ENCODE measurements at regions not wholly inside any gene's neighbourhood (a gene's known extent, or its start where the extent isn't known, plus 50 kb on each side); places are given as distances from the start of the nearest gene placed in this dataset.
A peak's percentile ranks its signal among the peaks of the same experiment; 100 is the strongest.

DNA sequence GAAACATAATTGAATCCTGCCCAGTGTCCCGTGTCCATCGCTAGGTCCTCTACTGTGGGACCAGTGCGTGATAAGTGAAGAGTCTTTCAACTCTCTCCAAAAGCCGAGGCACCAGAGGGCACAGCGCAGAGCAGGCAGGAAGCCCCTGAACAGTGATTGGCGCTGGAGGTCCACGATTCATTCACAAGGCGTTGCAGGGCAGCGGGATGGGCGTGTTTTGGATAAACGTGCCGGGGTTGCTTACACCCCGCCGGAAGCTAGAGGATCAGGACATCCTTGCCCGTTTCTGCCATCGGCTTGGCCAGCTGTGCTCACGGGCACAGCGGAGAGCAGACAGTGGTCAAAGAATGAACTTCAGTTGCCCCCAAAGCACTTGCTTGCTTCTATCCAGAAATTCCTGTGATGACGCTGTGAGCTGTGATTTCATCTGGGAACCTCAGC, 86.0 kb upstream of the PFKP start:
- DNase-seq (ENCODE audit: low spot score): no peak

DNA sequence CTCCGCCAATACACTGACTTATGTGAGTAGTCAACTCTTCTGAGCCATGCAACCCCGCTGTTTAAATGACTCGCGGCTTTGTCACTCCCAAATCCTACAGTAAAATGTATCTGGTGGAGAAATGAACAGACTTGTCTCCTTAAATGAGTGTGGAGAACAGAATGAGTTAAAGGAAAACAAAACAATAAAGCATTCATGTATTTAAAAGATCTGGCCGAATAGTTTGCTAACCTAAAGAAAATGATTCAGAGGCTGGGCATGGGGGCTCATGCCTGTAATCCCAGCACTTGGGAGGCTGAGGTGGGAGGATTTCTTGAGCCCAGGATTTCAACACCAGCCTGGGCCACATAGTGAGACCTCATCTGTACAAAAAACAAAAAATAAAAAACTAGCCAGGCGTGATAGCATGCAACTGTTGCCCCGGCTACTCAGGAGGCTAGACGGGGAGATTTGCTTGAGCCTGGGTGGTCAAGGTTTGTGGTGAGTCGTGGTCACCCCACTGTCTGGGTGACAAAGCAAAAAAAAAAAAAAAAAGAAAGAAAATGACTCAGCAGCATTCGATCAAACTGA, 86.5 kb upstream of the PFKP start:
- DNase-seq (ENCODE audit: low spot score): no peak

DNA sequence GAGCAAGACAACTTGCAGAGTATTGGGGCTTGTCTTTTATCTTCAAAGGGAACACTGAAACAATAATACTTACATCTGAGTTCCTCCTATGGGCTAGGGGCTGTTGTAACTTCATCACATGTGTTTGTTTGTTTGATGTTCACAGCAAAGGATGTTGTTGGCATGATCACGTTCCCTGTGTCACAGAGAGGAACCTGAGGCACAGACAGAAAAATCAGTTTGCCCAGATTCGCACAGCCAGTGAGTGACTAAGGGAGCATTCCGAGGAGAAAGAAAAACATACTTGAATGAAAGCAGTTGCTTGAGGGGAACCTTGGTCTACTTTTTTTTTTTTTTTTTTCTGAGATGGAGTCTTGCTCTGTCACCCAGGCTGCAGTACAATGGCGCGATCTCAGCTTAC, 87.2 kb upstream of the PFKP start:
- DNase-seq (ENCODE audit: low spot score): no peak

DNA sequence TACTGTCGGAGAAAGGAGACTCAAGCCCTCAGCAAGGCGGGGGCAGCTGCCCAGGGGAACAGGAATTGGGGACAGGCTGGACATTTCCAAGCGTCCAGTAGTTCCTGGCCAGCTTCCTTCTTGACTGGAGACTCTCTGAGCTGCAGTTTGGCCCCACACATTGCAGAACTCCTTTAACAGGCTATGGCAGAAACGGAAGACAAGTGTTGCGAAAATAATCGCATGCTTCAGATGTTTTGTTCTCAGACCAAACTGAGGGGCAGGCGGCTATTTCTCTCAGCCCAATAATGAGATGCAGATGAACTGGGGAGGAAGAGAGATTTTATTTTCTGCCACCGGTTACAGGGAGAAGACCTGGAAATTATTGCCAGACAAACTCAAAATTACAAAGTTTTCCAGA, 88.0 kb upstream of the PFKP start:
- no peak for DNase-seq (ENCODE audit: low spot score)

DNA sequence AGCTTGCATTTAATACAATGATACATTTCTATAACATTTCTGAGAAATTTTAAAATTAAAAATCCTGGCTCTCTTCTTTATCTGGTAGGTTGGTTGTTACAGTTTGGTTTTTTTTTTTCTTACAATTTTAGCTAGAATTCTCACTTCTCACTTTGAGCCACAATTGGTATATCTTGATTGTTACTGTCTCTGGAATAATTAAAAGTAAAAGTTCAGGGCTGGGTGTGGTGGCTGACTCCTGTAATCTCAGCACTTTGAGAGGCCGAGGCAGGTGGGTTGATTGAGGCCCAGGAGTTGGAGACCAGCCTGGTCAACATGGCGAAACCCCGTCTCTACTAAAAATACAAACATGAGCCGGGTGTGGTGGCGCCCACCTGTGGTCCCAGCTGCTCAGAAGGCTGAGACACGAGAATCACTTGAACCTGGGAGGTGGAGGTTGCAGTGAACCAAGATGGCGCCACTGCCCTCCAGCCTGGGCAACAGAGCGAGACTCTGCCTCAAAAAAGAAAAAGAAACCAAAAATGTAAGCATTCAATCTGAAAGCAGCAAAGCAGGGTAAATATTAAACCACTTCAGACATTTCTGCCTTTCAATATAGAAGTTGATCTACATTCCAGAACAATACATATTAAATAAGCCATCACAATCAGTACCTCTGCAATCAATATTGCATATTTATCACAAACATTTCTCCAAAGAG, 88.6 kb upstream of the PFKP start:
- DNase-seq (ENCODE audit: low spot score): no peak

DNA sequence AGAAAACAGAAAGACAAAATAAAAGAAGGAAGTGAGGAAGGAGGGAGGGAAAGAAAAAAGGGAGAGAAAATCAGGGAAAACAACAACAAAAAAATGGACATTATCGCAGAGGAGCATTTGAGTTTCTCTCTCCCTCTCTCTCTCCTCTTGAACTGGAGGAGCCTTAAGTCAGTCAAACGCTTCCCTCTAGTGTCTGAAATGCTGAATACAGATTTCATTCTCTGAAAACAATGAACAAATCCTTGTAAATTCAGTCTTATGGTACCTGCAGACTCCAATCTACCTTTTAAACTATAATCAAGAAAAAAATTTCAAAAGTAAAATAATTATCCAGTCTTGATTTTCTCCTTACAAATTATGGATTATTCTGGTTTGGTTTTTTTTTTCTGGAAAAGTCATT, 89.2 kb upstream of the PFKP start:
- peak; percentile 40 for DNase-seq (ENCODE audit: low spot score)

DNA sequence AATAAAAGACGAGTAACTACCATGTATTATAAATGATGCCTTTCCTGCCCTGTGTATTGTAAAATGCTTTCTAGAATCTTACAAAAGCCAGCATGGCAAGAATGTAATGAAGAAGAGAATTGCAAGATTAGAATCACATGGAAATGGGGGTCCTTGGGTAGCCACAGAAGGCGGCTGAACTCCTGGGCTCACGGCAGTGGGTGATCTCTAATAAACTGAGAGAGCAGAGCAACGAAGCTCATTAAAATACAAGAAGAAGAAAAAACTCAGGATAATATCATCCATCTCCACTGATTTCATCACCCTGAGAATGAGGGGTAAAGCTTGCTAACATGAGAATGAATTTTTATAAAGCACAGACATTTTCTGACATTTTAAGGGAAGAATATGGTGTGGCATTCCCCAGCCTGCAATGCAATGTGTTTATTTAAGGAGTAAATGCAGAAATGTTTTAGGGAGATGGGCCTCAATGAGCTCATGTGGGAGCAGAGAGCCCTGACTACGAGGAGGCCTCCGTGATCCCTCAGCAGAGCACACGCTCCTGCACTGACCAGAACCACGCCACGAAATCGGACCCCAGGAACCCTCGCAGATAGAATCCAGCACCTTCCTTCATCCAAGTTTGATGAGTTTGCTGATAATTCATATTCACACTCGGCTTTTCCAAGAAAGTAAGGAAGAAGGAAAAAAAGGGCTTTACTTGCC, 92.7 kb upstream of the PFKP start:
- DNase-seq (ENCODE audit: low spot score): no peak

DNA sequence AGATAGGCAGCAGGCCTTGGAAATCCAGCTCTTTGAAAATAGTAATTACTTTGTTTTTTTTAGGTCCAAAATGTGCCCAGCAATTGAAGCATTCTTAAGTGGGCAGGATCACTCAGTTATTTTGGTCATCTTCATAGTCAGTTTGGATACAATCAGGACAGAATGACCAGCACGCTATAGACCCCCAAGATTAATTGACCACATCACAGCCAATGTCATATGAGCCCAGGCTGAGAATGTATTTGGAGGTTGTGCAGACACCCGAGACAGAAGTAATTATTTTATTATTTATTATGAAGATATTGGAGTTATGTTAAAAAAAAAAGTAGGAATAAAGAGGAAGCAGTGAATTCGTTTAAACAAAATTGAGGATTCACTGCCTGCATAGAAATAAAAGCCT, 93.3 kb upstream of the PFKP start:
- DNase-seq (ENCODE audit: low spot score): no peak

DNA sequence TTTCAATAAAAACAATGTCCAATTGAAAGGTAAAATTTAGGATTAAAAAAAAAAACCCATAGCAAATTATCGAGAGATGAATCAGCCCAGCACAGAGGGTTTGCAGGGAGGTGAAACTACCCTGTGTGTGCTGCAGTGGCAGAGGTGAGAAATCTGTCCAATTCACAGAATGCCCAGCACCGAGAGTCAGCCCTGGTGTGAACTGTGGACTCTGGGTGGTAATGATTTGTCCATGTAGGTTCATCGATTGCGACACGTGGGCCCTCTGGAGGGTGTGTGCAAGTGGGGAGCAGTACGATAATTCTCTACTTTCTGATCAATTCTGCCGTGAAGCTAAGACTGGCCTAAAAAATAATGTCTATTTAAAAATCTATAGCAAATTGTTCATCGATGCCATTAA, 94.5 kb upstream of the PFKP start:
- no peak for DNase-seq (ENCODE audit: low spot score)

DNA sequence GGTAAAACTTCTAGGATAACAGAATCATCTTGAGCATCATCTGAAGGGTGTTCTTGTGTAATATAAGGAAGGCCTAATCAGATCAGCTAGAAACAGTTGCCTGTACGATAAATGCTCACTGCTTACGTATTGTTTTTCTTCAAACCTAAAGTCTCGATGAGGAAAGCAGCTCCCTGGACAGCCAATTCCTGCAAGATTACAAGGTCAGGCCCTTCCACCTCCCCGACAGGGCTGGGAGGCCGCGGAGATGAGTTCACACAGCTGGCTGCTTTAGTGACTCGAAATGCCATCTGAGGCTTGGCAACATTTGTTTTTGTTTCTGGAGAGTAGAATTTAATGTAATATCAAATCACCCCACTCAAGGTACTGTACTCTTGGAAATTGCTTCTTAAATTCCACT, 95.1 kb upstream of the PFKP start:
- no peak for DNase-seq (ENCODE audit: low spot score)

DNA sequence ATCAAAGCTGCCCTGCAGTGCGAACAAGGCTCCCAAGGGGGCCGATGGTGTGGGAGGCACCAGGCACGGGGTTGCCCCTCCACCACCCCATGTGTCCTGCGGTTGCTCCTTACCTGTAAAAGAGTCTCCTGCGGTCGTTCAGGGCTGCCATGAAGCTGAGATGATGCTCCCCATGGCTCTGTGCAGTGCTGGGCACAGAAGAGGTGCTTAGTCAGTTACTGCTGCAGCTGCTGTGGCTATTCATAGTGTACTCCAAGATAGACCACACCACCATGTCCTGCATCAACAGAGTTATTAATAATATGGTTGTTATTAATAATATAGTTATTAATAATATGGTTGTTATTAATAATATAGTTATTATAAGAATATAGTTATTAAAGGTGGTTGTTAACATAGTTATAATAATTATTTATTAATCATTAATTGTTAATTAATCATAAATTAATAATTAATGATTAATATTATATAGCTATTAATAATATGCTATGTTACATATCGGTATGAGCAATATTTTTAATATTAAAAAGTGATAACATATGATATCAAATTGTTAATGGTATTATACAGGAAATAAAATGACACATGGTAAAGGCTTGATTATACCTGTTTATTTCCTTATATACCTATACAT, 97.0 kb upstream of the PFKP start:
- DNase-seq (ENCODE audit: low spot score): no peak

DNA sequence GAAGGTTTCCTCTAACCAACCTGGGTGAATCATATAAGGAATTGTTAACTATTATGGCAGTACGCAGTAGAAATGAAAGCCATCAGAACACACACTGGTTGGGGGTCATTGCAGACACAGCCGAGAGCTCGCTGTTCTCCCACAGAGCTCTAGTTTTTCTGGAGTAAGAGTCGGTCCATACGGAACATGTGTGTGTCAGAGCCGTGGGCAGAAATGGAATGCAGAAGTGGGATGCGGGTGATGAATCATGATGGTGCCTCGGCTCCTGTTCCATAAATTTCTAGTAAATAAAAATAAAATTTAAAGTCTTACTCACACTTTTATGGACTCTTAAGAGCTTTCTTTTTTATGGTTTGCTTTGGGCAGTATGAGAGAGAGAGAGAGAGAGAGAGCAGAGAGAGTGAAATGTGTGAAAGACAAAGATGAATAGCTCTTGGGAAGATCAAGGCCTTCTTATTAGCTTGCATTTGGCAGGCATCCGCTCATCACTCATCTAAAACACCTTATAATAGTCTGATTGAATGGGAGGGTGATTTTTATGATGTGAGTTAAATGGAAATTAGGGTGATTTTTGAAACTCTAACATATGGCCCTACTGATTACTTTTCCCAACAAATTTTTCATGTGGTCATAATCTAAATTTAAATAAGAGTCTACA, 98.8 kb upstream of the PFKP start:
- no peak for DNase-seq (ENCODE audit: low spot score)

DNA sequence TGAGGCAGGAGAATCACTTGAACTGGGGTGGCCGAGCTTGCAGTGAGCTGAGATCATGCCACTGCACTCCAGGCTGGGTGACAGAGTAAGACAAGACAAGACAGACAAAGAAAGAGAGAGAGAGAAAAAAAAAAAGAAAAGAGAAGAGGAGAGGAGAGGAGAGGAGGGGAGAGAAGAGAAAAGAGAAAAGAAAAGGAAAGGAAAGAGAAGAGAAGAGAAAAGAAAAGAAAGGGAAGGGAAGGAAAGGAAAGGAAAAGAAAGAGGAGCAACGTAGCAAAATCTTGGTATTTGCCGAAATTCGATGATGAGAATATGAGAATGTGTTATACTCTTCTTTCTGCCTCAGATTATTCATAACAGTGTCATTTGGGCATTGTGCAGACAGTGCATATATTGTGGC, 101.2 kb upstream of the PFKP start:
- no peak for DNase-seq (ENCODE audit: low spot score)

DNA sequence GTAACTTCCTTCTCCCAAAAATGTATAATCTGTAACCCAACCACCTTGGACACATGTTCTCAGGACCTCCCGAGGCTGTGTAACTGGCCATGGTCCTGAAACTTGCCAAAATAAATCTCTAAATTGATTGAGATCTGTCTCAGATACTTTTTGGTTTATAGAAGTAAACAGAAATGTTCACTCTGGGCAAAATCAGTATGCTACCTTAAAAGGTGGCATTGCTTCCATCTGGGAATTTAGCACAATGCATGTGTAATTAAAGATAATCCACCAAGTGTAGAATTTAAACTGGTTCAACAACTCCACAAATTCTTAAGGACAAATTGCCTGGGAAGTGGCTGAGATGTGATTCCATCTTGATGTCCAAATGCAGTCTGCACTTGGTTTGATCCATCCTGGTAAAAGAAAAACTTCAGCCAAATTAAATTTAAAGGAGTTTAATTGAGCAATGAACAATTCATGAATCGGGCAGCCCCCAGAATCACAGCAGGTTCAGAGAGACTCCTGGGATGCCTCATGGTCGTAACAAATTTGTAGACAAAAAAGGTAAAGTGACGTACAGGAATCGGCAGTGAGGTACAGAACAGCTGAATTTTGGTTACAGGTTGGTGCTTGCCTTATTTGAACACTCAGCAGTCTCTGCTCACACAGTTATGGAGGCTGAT, 102.6 kb upstream of the PFKP start:
- DNase-seq (ENCODE audit: low spot score): no peak

DNA sequence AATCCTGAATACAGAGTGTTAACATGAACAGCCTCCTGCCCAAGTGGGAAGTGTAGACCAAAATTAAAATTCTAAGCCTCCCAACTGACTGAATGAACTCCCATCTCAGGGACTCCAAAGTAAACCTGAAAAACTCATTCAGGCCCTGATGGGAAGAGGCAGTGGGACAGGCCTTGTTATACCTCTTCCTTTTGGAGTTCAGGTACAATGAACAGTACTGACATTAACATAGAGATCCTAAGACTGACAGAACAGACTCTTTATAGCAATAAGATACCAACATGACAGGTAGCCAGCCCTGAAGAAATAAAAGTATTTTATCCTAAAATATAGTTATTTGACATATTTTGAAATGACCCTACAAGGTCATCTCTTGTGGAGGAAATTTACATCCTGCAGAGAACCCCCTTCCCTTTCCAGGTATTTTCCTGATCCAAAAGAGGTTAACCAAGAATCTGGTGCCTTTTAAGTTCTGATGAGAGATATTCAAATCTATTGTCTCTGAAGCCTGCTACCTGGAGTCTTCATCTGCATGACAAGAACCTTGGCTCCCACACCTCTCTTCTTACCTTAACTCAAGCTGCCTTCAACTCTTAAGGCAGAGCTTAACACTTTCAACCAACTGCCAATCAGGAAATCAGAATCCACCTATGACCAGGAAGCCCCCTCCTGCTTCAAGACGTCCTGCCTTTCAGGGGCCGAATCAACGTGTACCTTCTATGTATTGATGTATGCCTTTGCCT, 103.3 kb upstream of the PFKP start:
- DNase-seq (ENCODE audit: low spot score): no peak

DNA sequence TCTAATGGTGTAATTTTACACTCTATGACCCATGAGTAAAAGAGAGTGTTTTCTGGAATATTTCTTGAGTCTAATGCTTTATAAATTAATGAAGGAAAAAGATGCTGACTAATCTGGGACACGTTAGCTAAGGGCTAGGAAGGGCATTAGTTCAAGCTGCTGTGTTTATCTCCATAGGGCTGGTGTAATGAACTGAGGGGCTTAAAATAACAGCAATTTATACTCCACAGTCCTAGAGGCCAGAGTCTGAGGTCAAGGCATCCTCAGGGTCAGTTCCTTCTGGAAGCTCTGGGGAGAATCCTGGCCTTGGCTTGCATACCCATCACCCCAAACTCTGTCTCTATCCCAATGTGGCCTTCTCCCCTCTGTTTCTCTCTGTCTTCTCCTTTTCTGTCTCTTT, 105.2 kb upstream of the PFKP start:
- DNase-seq (ENCODE audit: low spot score): no peak

DNA sequence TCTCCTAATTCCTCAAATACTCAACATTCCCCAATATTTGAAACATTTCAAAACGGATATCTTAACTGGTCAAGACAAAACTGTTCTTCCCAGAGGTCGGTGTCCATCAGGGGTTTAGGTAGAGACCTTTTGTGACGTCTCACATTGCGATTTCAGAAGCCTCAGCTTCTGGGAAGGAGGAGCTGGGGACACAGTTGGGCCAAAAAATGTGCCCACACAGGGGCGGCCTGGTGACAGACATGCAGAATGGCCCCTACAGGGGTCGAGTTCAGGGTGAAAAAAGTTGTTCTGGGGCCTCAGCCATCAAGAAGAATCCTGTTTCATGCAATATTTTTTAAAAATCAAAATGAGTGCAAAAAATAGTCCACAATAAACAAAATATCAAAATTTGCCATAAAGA, 108.7 kb upstream of the PFKP start:
- no peak for DNase-seq (ENCODE audit: low spot score)

DNA sequence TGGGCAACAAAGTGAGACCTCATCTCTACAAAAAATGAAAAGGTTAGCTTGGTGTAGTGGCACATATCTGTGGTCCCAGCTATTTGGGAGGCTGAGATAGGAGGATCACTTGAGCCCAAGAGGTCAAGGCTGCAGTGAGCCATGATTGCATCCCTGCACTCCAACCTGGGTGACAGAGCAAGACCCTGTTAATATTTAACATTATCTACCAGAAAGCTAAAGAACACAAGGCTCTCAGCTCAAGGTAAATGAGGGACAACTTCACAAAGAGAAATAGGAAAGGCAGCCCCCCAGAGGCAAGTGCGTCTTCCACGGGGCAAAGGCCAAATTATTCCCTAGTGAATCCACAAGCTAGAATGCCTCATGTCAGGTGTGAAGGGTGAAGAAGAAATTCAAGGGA, 109.6 kb upstream of the PFKP start:
- DNase-seq (ENCODE audit: low spot score): no peak

DNA sequence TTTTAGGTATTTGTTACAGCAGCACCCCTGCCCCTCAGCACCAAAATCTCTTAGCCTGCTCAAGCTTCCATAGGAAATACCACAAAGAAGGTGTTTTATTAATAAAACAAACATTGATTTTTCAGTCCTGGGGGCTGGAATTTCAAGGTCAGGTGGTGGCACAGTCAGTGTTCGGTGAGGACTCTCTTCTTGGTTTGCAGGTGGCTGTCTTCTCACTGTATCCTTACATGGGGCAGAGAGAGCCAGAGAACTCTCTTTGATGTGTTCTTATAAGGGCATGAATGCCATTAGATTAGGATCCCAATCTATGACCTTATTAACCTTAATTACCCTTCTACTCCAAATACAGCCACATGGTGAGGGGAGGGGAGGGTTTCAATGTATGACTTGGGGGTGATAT, 112.3 kb upstream of the PFKP start:
- DNase-seq (ENCODE audit: low spot score): no peak

DNA sequence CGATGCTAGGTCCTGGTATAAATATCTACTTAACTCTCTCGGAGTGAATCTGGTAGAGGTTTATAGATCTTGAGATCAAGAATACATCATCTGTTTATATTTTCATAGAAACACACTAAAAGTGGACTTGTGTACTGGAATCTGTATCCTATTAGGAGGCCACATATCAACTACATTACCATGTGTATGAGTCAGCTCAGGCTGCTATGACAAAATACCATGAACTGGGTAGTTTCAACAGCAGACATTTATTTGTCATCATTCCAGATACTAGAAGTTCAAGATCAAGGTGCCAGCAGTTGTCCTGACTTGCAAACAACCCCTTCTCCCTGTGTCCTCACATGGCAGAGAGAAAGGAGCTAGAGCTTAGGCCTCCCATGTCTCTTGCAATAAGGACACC, 113.9 kb upstream of the PFKP start:
- DNase-seq (ENCODE audit: low spot score): no peak

DNA sequence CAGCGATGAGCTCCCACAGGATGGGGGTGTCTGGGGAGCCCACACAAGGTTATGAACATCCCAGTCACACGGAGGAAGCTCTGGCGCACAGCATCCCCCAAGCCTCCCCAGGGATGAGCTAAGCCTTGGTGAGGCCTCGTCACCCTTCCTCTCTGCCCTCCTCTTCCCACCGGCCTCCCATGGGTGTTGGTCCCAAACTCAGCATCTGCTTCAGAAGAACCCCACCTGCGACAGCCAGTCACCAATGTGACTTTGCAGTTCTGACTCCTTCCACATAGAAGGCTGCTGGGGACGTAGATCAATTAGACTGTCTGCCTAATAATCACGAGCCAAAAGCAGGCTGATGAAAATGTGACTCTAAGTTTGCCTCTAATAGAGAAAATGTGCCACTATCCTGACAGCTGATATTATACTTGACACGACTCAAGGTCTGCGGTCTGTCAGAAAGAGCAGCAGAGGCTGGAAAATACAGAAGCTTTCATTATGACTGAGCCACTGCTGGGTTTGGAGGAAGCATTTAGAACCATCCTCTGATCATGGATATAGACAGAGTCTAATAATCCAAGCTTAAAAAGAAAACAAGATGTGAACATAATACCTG, 116.0 kb upstream of the PFKP start:
- DNase-seq (ENCODE audit: low spot score): peak; percentile 54

Measured in activated CD4-positive, alpha-beta T cell treated with anti-CD3 and anti-CD28 coated beads, Interleukin-2, Interleukin-4, amounts not matched to agents 100 ng/mL and 50 ng/mL, durations not matched to agents 16 hours and 8 hours (primary cell).